H9 (cell line): ENCODE measurements at regions not wholly inside any gene's neighbourhood (a gene's known extent, or its start where the extent isn't known, plus 50 kb on each side); places are given as distances from the start of the nearest gene placed in this dataset.

Experiments used
- DNase-seq: peaks from one replicate; pipeline ENCODE4 v3.0.0-alpha.2; 2017
- H2AFZ ChIP-seq: one replicate; pipeline ENCODE4 v1.6.1; 2013; ENCODE audit warnings: mild to moderate bottlenecking, low read length, control low read depth, moderate library complexity
- H2AK5ac ChIP-seq: 2 replicates; pipeline ENCODE4 v1.6.1; 2013; ENCODE audit warnings: low read length, control low read depth, mixed read lengths; ENCODE audit not compliant: insufficient read length
- H2BK120ac ChIP-seq: one replicate; pipeline ENCODE4 v1.6.1; 2013; ENCODE audit warnings: low read depth, mild to moderate bottlenecking, low read length, control low read depth, inconsistent platforms; ENCODE audit not compliant: poor library complexity, severe bottlenecking
- H2BK12ac ChIP-seq: 2 replicates; pipeline ENCODE4 v1.6.1; 2013; ENCODE audit warnings: low read length, control low read depth, mixed read lengths, low read depth; ENCODE audit not compliant: insufficient read length
- H2BK15ac ChIP-seq: 2 replicates; pipeline ENCODE4 v1.6.1; 2013; ENCODE audit warnings: low read depth, low read length, control low read depth
- H2BK20ac ChIP-seq: one replicate; pipeline ENCODE4 v1.6.1; 2013; ENCODE audit warnings: low read depth, mild to moderate bottlenecking, low read length, control low read depth, inconsistent platforms; ENCODE audit not compliant: poor library complexity, severe bottlenecking
- H2BK5ac ChIP-seq: 2 replicates; pipeline ENCODE4 v1.6.1; 2013; ENCODE audit warnings: low read length, control low read depth, mixed read lengths; ENCODE audit not compliant: insufficient read length
- H3K14ac ChIP-seq: 2 replicates; pipeline ENCODE4 v1.6.1; 2013; ENCODE audit warnings: low read length, control low read depth; ENCODE audit not compliant: insufficient read depth
- H3K18ac ChIP-seq: 2 replicates; pipeline ENCODE4 v1.6.1; 2013; ENCODE audit warnings: low read depth, mild to moderate bottlenecking, mixed read lengths, low read length, control low read depth; ENCODE audit not compliant: insufficient read length
- H3K23ac ChIP-seq: 2 replicates; pipeline ENCODE4 v1.6.1; 2013; ENCODE audit warnings: low read length, control low read depth, mixed read lengths, low read depth; ENCODE audit not compliant: insufficient read length
- H3K23me2 ChIP-seq: 2 replicates; pipeline ENCODE4 v1.6.1; 2013; ENCODE audit warnings: low read depth, mild to moderate bottlenecking, mixed read lengths, low read length, control low read depth; ENCODE audit not compliant: insufficient read length, poor library complexity, severe bottlenecking
- H3K27ac ChIP-seq: 2 replicates; pipeline ENCODE4 v1.5.1; 2013; ENCODE audit warnings: low read length, control low read depth, mixed read lengths, low read depth; ENCODE audit not compliant: insufficient read length
- H3K27me3 ChIP-seq: 2 replicates; pipeline ENCODE4 v1.6.1; 2013; ENCODE audit warnings: low read length, control low read depth, inconsistent platforms; ENCODE audit not compliant: insufficient read depth
- H3K4ac ChIP-seq: 2 replicates; pipeline ENCODE4 v1.6.1; 2013; ENCODE audit warnings: low read depth, mild to moderate bottlenecking, control low read depth, inconsistent platforms, low read length, moderate library complexity
- H3K4me1 ChIP-seq: 2 replicates; pipeline ENCODE4 v1.6.1; 2013; ENCODE audit warnings: low read length, control low read depth, inconsistent platforms; ENCODE audit not compliant: insufficient read depth
- H3K4me2 ChIP-seq: 2 replicates; pipeline ENCODE4 v1.6.1; 2013; ENCODE audit warnings: low read length, control low read depth, mixed read lengths; ENCODE audit not compliant: insufficient read length, insufficient read depth
- H3K56ac ChIP-seq: 2 replicates; pipeline ENCODE4 v1.6.1; 2013; ENCODE audit warnings: low read depth, mild to moderate bottlenecking, mixed read lengths, low read length, control low read depth; ENCODE audit not compliant: insufficient read length
- H3K79me1 ChIP-seq: 2 replicates; pipeline ENCODE4 v1.6.1; 2013; ENCODE audit warnings: low read depth, mild to moderate bottlenecking, moderate library complexity, low read length, control low read depth, inconsistent platforms; ENCODE audit not compliant: insufficient read depth, poor library complexity, severe bottlenecking
- H3K79me2 ChIP-seq: 2 replicates; pipeline ENCODE4 v1.6.1; 2013; ENCODE audit warnings: low read length, control low read depth, inconsistent platforms; ENCODE audit not compliant: insufficient read depth
- H3K9ac ChIP-seq: 2 replicates; pipeline ENCODE4 v1.6.1; 2013; ENCODE audit warnings: low read length, control low read depth, mixed read lengths; ENCODE audit not compliant: insufficient read length; ENCODE audit errors: extremely low read depth
- H3K9me3 ChIP-seq: one replicate; pipeline ENCODE4 v1.6.1; 2013; ENCODE audit warnings: low read depth, low read length, inconsistent platforms; ENCODE audit not compliant: control insufficient read depth
- H3T11ph ChIP-seq: one replicate; pipeline ENCODE4 v1.6.1; 2013; ENCODE audit warnings: mild to moderate bottlenecking, low read length, control low read depth, inconsistent platforms
- H4K20me1 ChIP-seq: one replicate; pipeline ENCODE4 v1.6.1; 2013; ENCODE audit not compliant: control insufficient read depth, insufficient read length, insufficient read depth
- H4K5ac ChIP-seq: 2 replicates; pipeline ENCODE4 v1.6.1; 2013; ENCODE audit warnings: low read depth, mild to moderate bottlenecking, mixed read lengths, low read length, control low read depth; ENCODE audit not compliant: insufficient read length
- H4K8ac ChIP-seq: replicated peaks from 2 replicates; pipeline ENCODE4 v1.6.1; 2013; ENCODE audit warnings: low read length, control low read depth, mixed read lengths, low read depth; ENCODE audit not compliant: insufficient read length
- H4K91ac ChIP-seq: 2 replicates; pipeline ENCODE4 v1.6.1; 2013; ENCODE audit warnings: low read depth, mild to moderate bottlenecking, moderate library complexity, mixed read lengths, low read length, control low read depth; ENCODE audit not compliant: insufficient read length
- H3K27ac Mint-ChIP-seq, 3 experiments: 2 replicates in 2 of 3; 3 replicates in 1 of 3; pipeline ENCODE4 v1.8.0; 2020 to 2021; ENCODE audit warnings: mixed read lengths in 3 of 3, mild to moderate bottlenecking in 1 of 3, moderate library complexity in 1 of 3
- H3K27me3 Mint-ChIP-seq: 2 replicates; pipeline ENCODE4 v1.8.0; 2021; ENCODE audit warnings: low read depth, mild to moderate bottlenecking, moderate library complexity, mixed read lengths
- H3K36me3 Mint-ChIP-seq, 3 experiments: 2 replicates in 2 of 3; 3 replicates in 1 of 3; pipeline ENCODE4 v1.8.0; 2020 to 2021; ENCODE audit warnings: low read depth in 3 of 3, mixed read lengths in 3 of 3; ENCODE audit not compliant: insufficient read depth in 1 of 3
- H3K4me1 Mint-ChIP-seq, 2 experiments: 2 replicates each; pipeline ENCODE4 v1.8.0; 2020; ENCODE audit warnings: mixed read lengths in 2 of 2
- H3K4me3 Mint-ChIP-seq, 2 experiments: 2 replicates in 1 of 2; 3 replicates in 1 of 2; pipeline ENCODE4 v1.8.0; 2020 to 2021; ENCODE audit warnings: mild to moderate bottlenecking in 2 of 2, mixed read lengths in 2 of 2, moderate library complexity in 1 of 2
- H3K9me3 Mint-ChIP-seq, 2 experiments: 2 replicates in 1 of 2; 3 replicates in 1 of 2; pipeline ENCODE4 v1.8.0; 2020; ENCODE audit warnings: mild to moderate bottlenecking in 2 of 2, mixed read lengths in 2 of 2, moderate library complexity in 1 of 2
- CTCF ChIP-seq: fragments of 200-600 bp; sonication (generic); conservative IDR thresholded peaks from 3 replicates; pipeline ENCODE4 v1.8.0; 2021; ENCODE audit warnings: antibody characterized with exemption, mild to moderate bottlenecking
- WGBS: extraction: QIAGEN DNeasy Blood & Tissue Kit; methylation state at CpG from one replicate; pipeline ENCODE4 v1.1.7; 2013; ENCODE audit warnings: missing lambda C conversion rate, low lambda C conversion rate, mixed read lengths; ENCODE audit not compliant: insufficient read length; ENCODE audit errors: extremely low coverage; 5-methylcytosine and 5-hydroxymethylcytosine counted together

DNA sequence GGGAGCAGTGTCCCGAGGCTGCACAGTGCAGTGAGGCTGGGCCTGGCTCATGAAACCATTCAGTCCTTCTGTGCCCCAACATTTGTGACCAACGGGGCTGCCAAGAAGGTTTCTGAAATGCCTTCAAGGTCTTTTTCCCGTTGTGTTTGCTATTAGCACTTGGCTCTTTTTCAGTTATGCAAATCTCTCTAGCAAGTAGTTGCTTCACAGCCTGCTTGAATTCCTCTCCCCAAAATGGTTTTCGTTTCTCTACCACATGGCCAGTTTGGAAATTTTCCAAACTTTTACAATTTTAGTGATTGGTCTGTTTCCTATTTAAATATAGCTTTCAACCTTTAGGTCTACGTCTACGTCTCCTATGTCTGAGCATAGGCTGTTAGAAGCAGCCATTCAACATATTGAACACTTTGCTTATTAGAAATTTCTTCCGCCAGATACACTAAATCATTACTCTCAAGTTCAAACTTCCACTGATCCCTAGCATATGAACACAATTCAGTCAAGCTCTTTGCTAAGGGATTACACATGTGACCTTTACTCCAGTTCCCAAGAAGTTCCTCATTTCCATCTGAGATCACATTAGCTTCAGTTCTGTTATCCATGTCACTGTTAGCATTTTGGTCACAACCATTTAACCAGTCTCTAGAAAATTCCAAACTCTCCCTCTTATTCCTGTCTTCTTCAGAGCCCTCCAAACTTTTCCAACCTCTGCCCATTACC lies 901.8 kb downstream of the GLUD2 start:
- H2AFZ ChIP-seq: no peak overlapping the region
- no peaks in the 10 kb centered on the region for H4K20me1 ChIP-seq
- H2BK15ac ChIP-seq: no peak overlapping the region
- no peaks in the 10 kb centered on the region for H3K4me1 ChIP-seq
- Mint-ChIP-seq H3K4me3 (no peak overlapping the region), H3K27me3 (no peaks in the 10 kb centered on the region), H3K4me1 (no peaks in the 10 kb centered on the region), H3K36me3 (peaks cover 1 to 17% (median 13%) of the 10 kb centered on the region in 3 experiments), H3K27ac (no peak overlapping the region), H3K9me3 (peaks cover 48 to 61% of the 10 kb centered on the region in 2 experiments)
- no peak overlapping the region for H3T11ph ChIP-seq
- H3K23me2 ChIP-seq: no peaks in the 10 kb centered on the region
- no peaks in the 10 kb centered on the region for H3K79me2 ChIP-seq
- WGBS: no CpG with 5 or more reads among the region's 7 CpGs
- no peak overlapping the region for H4K8ac ChIP-seq
- H3K9ac ChIP-seq: no peak overlapping the region
- H4K5ac ChIP-seq: no peak overlapping the region
- H2BK20ac ChIP-seq: no peak overlapping the region
- H3K27ac ChIP-seq: no peak overlapping the region
- no peak overlapping the region for H3K56ac ChIP-seq
- no peak for TF ChIP-seq CTCF
- no peak overlapping the region for H4K91ac ChIP-seq
- no peaks in the 10 kb centered on the region for H3K79me1 ChIP-seq
- H3K4ac ChIP-seq: no peak overlapping the region
- no peak overlapping the region for H3K18ac ChIP-seq
- no peak overlapping the region for H3K4me2 ChIP-seq
- no peak overlapping the region for H2BK120ac ChIP-seq
- no peak overlapping the region for H3K23ac ChIP-seq
- no peaks in the 10 kb centered on the region for H3K27me3 ChIP-seq
- H3K9me3 ChIP-seq: no peaks in the 10 kb centered on the region
- H2AK5ac ChIP-seq: no peak overlapping the region
- no peak overlapping the region for H2BK12ac ChIP-seq
- no peak for DNase-seq
- H2BK5ac ChIP-seq: no peak overlapping the region
- no peak overlapping the region for H3K14ac ChIP-seq
